ENCODE measurements at regions not wholly inside any gene's neighbourhood (a gene's known extent, or its start where the extent isn't known, plus 50 kb on each side); places are given as distances from the start of the nearest gene placed in this dataset.

DNA sequence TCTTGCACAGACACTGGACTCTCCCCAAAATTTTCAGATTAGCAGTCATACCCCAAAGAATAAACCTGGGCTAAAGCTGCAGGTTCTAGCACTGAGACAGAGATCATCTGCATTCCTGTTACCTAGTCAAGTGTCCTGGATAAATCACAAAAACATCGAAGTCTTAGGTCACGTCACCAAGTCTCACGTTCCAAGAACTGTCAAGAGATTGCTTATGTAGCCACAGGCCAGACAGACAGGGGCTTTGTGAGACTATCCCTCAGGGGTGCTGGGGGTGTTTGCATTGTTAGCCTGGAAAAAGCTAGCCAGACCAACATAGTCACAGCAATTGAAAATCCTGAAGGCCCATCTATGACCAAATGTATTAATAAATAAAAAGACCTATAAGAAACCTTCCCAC lies 243.1 kb upstream of the PREP start:
- no peak for DNase-seq (ENCODE audit: low spot score)
- WGBS: 80% methylated on average over 3 of the region's 3 CpGs
- H3K4me1 ChIP-seq (ENCODE audit: control insufficient read depth in 4 of 4, insufficient read depth in 4 of 4, low read length in 3 of 4): no peaks in the 10 kb centered on the region
- peaks cover 0 to 6% (median 0%) of the 10 kb centered on the region in 4 donors for H3K27me3 ChIP-seq (ENCODE audit: control insufficient read depth in 4 of 4, insufficient read depth in 4 of 4, low read length in 3 of 4)
- H3K9ac ChIP-seq (ENCODE audit: low read depth in 1 of 2, low read length in 2 of 2): no peak overlapping the region
- H3K4me3 ChIP-seq (ENCODE audit: low read depth in 1 of 3, low read length in 3 of 3): no peak overlapping the region
- no peaks in the 10 kb centered on the region for H3K36me3 ChIP-seq (ENCODE audit: control insufficient read depth in 4 of 4, insufficient read depth in 3 of 4, low read depth in 1 of 4, low read length in 3 of 4)
- no peaks in the 10 kb centered on the region for H3K9me3 ChIP-seq (ENCODE audit: control insufficient read depth in 4 of 4, low read length in 3 of 4)
- TF ChIP-seq SP1 (IDR thresholded peaks at IDR 0.05) (no peak), GABPA (IDR thresholded peaks at IDR 0.05 in 1 of 2, conservative IDR thresholded peaks at IDR 0.05 in 1 of 2) (no peak), MAX (IDR thresholded peaks at IDR 0.05) (no peak)
- TF ChIP-seq, protein P1, sequence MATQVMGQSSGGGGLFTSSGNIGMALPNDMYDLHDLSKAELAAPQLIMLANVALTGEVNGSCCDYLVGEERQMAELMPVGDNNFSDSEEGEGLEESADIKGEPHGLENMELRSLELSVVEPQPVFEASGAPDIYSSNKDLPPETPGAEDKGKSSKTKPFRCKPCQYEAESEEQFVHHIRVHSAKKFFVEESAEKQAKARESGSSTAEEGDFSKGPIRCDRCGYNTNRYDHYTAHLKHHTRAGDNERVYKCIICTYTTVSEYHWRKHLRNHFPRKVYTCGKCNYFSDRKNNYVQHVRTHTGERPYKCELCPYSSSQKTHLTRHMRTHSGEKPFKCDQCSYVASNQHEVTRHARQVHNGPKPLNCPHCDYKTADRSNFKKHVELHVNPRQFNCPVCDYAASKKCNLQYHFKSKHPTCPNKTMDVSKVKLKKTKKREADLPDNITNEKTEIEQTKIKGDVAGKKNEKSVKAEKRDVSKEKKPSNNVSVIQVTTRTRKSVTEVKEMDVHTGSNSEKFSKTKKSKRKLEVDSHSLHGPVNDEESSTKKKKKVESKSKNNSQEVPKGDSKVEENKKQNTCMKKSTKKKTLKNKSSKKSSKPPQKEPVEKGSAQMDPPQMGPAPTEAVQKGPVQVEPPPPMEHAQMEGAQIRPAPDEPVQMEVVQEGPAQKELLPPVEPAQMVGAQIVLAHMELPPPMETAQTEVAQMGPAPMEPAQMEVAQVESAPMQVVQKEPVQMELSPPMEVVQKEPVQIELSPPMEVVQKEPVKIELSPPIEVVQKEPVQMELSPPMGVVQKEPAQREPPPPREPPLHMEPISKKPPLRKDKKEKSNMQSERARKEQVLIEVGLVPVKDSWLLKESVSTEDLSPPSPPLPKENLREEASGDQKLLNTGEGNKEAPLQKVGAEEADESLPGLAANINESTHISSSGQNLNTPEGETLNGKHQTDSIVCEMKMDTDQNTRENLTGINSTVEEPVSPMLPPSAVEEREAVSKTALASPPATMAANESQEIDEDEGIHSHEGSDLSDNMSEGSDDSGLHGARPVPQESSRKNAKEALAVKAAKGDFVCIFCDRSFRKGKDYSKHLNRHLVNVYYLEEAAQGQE (IDR thresholded peaks at IDR 0.05): no peak
- H3K27ac ChIP-seq (ENCODE audit: low read depth in 1 of 2, low read length in 2 of 2): no peak overlapping the region

GRCh38 chr6:105645156-105645555 lies 242.3 kb upstream of the PREP start:
- Histone ChIP-seq H3K27me3 (ENCODE audit: control insufficient read depth in 4 of 4, insufficient read depth in 4 of 4, low read length in 3 of 4) (peaks cover 0 to 6% (median 0%) of the 10 kb centered on the region in 4 donors), H3K4me3 (ENCODE audit: low read depth in 1 of 3, low read length in 3 of 3) (no peak overlapping the region), H3K4me1 (ENCODE audit: control insufficient read depth in 4 of 4, insufficient read depth in 4 of 4, low read length in 3 of 4) (no peaks in the 10 kb centered on the region), H3K27ac (ENCODE audit: low read depth in 1 of 2, low read length in 2 of 2) (no peak overlapping the region), H3K36me3 (ENCODE audit: control insufficient read depth in 4 of 4, insufficient read depth in 3 of 4, low read depth in 1 of 4, low read length in 3 of 4) (no peaks in the 10 kb centered on the region), H3K9me3 (ENCODE audit: control insufficient read depth in 4 of 4, low read length in 3 of 4) (no peaks in the 10 kb centered on the region), H3K9ac (ENCODE audit: low read depth in 1 of 2, low read length in 2 of 2) (no peak overlapping the region)
- 74% methylated on average over 1 of the region's 1 CpG for WGBS
- DNase-seq (ENCODE audit: low spot score): no peak
- TF ChIP-seq ZBTB33 (IDR thresholded peaks at IDR 0.05) (no peak), SP1 (IDR thresholded peaks at IDR 0.05) (no peak), RAD21 (IDR thresholded peaks at IDR 0.05) (no peak), RXRA (IDR thresholded peaks at IDR 0.05) (no peak), FOXA2 (IDR thresholded peaks at IDR 0.05) (no peak), NR2F2 (IDR thresholded peaks at IDR 0.05) (no peak)
- TF ChIP-seq, protein P1 (IDR thresholded peaks at IDR 0.05): no peak
